ENCODE measurements at regions not wholly inside any gene's neighbourhood (a gene's known extent, or its start where the extent isn't known, plus 50 kb on each side); places are given as distances from the start of the nearest gene placed in this dataset.
"Not testable (repeated sequence)": the region's sequence is repeated elsewhere in the genome, so short reads cannot be mapped to it uniquely, and the experiment has no call there.

GRCh38 chr12:131281016-131281415 is 327.3 kb downstream of the ADGRD1 start:
- Histone ChIP-seq H3K9me3 (no peaks in the 10 kb centered on the region), H3K36me3 (no peaks in the 10 kb centered on the region), H3K4me1 (no peaks in the 10 kb centered on the region), H3K4me3 (no peak overlapping the region), H3K27ac (no peak overlapping the region), H3K27me3 (peaks cover 0 to 21% (median 0%) of the 10 kb centered on the region in 4 donors)
- DNase-seq = no peak
- 63 to 81% methylated on average over 2 to 3 of the region's 11 CpGs for WGBS, 2 donors
- TF ChIP-seq POLR2A (IDR thresholded peaks at IDR 0.05) (no peak), CTCF (IDR thresholded peaks at IDR 0.05) (no peak)
- intact Hi-C loops (cut with DNase I) = no loop called here

- Histone ChIP-seq H3K36me3 (no peaks in the 10 kb centered on the region), H3K9me3 (no peaks in the 10 kb centered on the region), H3K4me3 (no peak overlapping the region), H3K27me3 (peaks cover 0 to 17% (median 0%) of the 10 kb centered on the region in 4 donors), H3K27ac (no peak overlapping the region), H3K4me1 (no peaks in the 10 kb centered on the region)
- no peak for DNase-seq
- no peak for TF ChIP-seq POLR2A (IDR thresholded peaks at IDR 0.05)
- no peak for TF ChIP-seq CTCF (IDR thresholded peaks at IDR 0.05)
- WGBS, 2 donors = 83 to 84% methylated on average over 13 to 19 of the region's 33 CpGs
- intact Hi-C loops (cut with DNase I) = no loop called here
These were observed 328.8 kb downstream of the ADGRD1 start for GRCh38 chr12:131282292-131283080.

DNA sequence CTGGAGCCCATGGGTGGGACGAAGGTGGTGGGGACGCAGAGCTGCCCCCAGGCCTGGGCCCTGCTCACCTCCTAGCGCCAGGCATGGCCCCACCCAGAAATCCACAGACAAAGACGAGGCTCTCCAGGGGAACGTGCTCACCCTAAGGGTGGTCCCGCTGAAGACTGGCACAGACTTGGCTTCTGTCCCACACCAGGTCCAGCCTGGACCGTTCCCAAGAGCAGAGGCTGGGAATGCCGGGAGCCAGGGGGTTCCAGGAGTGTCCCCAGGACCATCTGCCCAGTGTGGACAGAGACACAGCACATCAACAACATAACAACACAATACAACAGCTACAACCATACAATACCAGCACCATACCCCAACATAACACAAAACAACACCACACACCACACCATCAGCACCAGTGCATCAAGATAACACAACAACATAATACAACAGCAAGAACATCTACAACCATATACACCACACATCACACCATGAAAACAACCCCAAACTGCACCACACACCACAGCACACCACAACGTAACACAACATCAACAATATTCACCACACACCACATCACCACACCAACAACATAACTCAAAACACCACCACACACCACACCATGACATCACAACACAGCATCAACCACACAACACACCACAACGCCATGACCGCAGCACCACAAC is 329.6 kb downstream of the ADGRD1 start:
- H3K9me3 ChIP-seq = no peaks in the 10 kb centered on the region
- no peak overlapping the region for H3K27ac ChIP-seq
- no peaks in the 10 kb centered on the region for H3K36me3 ChIP-seq
- DNase-seq = no peak
- no peak overlapping the region for H3K4me3 ChIP-seq
- WGBS, 2 donors = 94 to 96% methylated on average over 3 to 4 of the region's 11 CpGs
- intact Hi-C loops (cut with DNase I) = no loop called here
- H3K27me3 ChIP-seq = peaks cover 0 to 20% (median 0%) of the 10 kb centered on the region in 4 donors
- no peak for TF ChIP-seq CTCF (IDR thresholded peaks at IDR 0.05)
- TF ChIP-seq POLR2A (IDR thresholded peaks at IDR 0.05) = no peak
- no peaks in the 10 kb centered on the region for H3K4me1 ChIP-seq

DNA sequence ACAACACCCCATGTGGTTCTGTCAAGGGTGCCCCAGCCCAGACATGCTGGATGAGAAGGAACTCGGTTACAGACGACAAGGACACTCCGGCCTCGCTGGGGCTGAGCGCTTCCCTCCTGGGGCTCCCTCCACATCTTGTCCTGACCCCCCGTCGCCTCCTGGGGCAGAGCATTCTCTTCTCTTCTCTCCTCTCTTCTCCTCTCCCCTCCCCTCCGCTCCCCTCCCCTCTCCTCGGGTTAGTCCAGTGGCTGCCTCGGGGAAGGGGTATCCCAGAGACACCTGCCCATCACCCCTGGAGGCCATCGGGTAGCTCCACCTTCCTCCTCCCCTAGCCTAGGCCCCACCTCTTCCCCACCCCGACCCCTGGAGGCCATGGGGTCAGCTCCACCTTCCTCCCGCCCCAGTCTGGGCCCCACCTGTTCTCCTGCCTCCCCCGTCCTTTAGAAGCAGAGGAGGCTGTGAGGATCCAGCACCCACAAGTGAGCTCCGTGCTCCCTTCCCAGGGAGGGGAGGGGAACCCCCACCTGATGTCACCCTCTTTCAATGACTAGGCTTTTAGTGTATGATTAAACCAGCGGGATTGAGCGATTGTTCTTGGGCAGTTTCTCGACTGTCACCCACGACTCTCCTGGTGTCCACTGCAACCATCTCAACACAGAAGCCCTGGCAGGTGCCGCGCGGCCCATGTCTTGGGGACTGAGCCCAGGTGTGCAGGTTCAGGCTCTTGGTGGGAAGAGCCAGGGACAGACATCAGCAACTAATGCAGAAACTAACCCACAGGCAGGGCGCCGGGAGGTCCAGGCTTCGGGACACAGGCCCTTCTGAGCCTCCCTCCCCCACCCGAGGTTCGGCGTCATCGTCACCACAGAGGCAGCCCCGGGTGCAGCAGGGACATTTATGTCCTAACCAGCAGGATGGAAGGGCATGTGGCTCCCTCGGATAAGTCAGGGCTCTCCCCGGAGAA is 330.4 kb downstream of the ADGRD1 start:
- H3K36me3 ChIP-seq; DNase-seq; H3K4me1 ChIP-seq; intact Hi-C loops (cut with DNase I); H3K4me3 ChIP-seq; H3K9me3 ChIP-seq; H3K27ac ChIP-seq: not testable (repeated sequence)
- H3K27me3 ChIP-seq = peaks cover 0 to 13% (median 0%) of the 10 kb centered on the region in 4 donors
- WGBS, 2 donors = 87% methylated on average over 9 to 18 of the region's 32 CpGs

GRCh38 chr12:131284954-131285904 is 331.5 kb downstream of the ADGRD1 start:
- DNase-seq; H3K9me3 ChIP-seq; intact Hi-C loops (cut with DNase I); H3K4me1 ChIP-seq; H3K27ac ChIP-seq; H3K4me3 ChIP-seq; H3K27me3 ChIP-seq; H3K36me3 ChIP-seq: not testable (repeated sequence)
- 47 to 65% methylated on average over 3 to 6 of the region's 9 CpGs for WGBS, 2 donors

- intact Hi-C loops (cut with DNase I); H3K36me3 ChIP-seq; H3K9me3 ChIP-seq; H3K4me3 ChIP-seq; H3K27me3 ChIP-seq; H3K4me1 ChIP-seq; DNase-seq; H3K27ac ChIP-seq: not testable (repeated sequence)
- WGBS, 2 donors = no CpG with 5 or more reads among the region's 19 CpGs
These were observed 332.2 kb downstream of the ADGRD1 start for GRCh38 chr12:131285905-131286295.

- intact Hi-C loops (cut with DNase I); H3K4me1 ChIP-seq; H3K9me3 ChIP-seq; H3K27me3 ChIP-seq; DNase-seq; H3K4me3 ChIP-seq; H3K36me3 ChIP-seq; H3K27ac ChIP-seq: not testable (repeated sequence)
- WGBS, 2 donors = no CpG with 5 or more reads among the region's 24 CpGs
These were observed 332.6 kb downstream of the ADGRD1 start for GRCh38 chr12:131286301-131286700.

Measured in esophagus squamous epithelium (tissue), 5 donors.